NCI-H2171 treated with DMSO at 0.1 percent for 48 hours (cell line): ENCODE measurements at regions not wholly inside any gene's neighbourhood (a gene's known extent, or its start where the extent isn't known, plus 50 kb on each side); places are given as distances from the start of the nearest gene placed in this dataset.
"Not testable (repeated sequence)": the region's sequence is repeated elsewhere in the genome, so short reads cannot be mapped to it uniquely, and the experiment has no call there.

ENCODE experiments used
- DNase-seq: peaks from one replicate; lab custom pipeline; 2025; lab: John Stamatoyannopoulos, UW

GRCh38 chr2:60357996-60358395 is 195.5 kb downstream of the BCL11A start:
- no peak for DNase-seq

GRCh38 chr2:60356346-60356745 is 197.1 kb downstream of the BCL11A start:
- DNase-seq, result no peak

- DNase-seq, result peak; percentile 11
These were observed 197.6 kb downstream of the BCL11A start for GRCh38 chr2:60355849-60356261.

DNA sequence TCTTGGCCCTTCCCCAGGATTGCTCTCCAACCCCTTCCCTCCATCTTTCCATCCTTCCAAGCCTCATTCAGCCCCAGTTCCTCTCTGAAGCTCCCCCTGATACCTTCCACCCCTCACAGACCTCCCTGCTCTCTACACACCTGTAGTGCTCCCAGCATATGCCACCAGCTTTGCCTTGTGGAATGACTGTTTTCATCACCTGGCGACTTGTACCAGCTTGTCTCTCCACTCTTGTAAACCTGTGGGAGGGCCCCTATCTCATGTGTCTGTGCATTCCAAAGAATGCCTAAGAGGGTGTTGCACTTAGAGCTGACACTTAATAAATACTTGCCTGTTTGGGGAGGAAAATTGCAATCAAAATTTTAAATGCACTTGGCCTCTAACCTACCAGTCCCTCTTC is 198.7 kb downstream of the BCL11A start:
- DNase-seq, result peak; percentile 73

DNA sequence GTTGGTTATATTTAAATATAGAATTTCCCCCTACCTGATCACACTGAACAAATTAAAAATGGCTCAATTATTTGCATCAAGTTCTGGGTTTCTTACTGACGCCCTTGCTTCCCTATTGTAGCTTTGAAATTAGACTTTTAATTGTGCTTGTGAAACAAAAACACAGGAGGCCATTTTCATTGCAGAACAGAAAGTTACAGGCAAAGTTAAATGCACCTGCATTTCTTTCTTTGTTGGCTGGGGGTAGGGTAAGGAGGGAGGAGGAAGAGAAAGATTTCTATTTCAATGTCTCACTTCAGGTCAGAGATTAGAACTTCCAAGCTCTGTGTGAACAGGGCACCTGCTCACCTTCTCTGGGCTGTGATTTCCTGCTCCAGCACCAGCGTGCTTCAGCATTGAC is 199.6 kb downstream of the BCL11A start:
- DNase-seq, result no peak

- DNase-seq, result no peak
These were observed 200.1 kb downstream of the BCL11A start for GRCh38 chr2:60353406-60353800.

GRCh38 chr2:60352491-60353405 is 200.7 kb downstream of the BCL11A start:
- no peak for DNase-seq

GRCh38 chr2:60351802-60352201 is 201.7 kb downstream of the BCL11A start:
- no peak for DNase-seq

DNA sequence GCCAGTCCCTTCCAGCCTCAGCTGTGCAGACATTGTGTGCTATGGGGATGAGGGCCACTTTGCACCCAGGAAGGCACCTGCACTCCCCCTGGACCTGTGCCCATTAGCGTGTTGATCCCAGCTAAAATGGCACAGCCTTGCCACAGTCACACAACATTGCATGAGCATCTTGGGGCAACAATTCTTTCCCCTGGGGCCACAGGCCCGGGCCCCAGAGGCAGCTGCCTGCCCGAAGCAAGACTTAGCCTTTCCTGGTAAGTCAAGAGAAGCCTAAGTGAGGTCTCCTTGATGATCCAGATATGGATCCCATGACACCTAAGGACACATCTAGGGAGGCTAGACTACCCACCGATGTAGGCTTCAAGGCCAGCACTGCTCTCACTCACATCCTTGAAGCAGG is 202.1 kb downstream of the BCL11A start:
- no peak for DNase-seq

- DNase-seq, result no peak
These were observed 202.7 kb downstream of the BCL11A start for GRCh38 chr2:60350791-60351190.

- no peak for DNase-seq
These were observed 205.7 kb downstream of the BCL11A start for GRCh38 chr2:60347781-60348180.

DNA sequence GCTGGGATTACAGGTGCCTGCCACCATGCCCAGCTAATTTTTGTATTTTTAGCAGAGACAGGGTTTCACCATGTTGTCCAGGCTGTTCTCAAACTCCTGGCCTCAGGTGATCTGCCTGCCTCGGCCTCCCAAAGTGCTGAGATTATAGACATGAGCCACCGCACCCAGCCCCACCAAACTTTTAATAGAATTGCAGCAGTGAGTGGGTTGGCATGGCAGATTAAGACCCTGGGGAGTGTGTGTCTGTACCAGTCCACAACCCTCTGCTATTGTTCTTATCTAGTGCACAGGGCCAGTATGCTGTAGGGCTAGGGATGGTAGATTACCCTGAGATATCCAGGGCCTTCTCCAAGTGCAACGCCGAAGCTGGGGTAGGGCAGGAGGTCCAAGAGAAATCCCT is 211.0 kb downstream of the BCL11A start:
- not testable (repeated sequence) for DNase-seq

DNA sequence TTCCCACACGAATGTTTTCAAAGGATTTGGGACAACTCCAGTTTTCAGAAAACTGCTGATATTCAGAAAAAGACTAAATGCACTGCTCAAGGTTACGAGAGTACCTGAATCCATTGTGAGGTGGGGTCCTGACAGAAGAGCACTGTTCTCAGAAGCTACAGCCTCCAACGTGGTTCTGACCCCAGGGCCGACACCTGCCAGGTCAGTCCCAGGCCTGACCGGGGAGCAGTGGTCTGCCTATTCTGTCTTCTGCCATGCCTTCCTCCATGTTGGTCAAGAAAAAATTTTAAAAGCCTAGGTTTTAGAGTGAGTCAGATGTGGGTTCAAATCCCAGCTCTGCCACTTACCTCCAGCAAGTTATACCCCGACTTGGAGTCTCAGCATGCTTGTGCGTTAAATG is 212.3 kb downstream of the BCL11A start:
- DNase-seq, result no peak

DNA sequence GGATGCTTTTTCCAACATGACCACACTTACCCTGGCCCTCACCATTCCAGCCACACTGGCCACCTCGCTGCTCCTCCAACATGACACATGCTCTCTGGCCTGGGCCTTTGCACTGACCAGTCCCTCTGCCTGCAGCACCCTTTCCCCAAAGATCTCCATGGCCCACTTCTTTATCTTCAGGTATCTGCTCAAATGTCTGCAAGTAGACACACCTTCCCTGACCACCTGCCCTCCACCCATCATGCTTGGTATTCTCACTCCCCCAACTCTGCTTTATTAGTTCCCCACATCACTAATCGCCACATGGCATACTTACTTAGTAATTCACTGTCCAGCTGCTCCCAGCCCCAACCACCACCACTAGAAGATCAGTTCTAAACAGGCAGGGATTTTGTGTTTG is 214.2 kb downstream of the BCL11A start:
- no peak for DNase-seq

- DNase-seq, result no peak
These were observed 216.3 kb downstream of the BCL11A start for GRCh38 chr2:60337142-60337497.

- no peak for DNase-seq
These were observed 216.9 kb downstream of the BCL11A start for GRCh38 chr2:60336442-60337141.

- DNase-seq, result no peak
These were observed 217.8 kb downstream of the BCL11A start for GRCh38 chr2:60335533-60336237.

DNA sequence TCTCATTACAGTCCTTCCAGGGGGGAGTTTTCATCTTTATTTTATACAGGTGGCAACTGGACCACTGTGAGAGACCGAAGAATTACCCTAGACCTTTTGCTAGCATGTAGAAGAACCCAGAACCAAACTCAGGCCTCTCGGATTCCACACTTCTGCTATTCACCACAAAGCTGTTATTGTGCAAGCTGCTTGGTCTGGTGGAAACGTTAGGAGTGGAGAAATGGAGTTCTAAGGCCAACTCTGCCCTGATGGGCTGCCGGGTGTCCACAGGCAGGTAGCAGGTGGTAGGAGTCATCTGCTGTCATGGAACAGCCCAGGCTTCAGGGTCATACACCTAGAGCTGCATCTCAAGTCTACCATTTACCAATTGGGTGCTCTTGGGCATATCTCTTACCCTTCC is 218.8 kb downstream of the BCL11A start:
- DNase-seq, result no peak

DNA sequence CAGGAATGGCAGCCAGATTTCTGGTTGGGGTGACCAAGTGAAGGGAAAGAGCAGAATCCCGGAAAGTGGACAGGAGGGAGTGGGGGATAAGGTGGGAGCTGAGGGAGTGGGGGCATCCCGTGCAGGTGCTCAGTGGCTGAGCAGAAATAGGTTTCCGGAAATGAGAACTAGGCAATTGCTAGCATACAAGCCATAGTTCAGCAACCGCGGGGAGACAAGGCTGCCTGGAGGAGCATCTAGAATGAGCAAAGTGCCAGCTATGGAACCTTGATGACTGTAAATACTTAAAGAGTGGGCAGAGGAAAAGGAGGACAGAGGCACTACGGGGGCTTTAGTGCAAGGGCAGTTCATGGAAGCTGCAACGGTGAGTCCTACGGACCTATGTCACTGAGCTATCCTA is 220.2 kb downstream of the BCL11A start:
- DNase-seq, result no peak

DNA sequence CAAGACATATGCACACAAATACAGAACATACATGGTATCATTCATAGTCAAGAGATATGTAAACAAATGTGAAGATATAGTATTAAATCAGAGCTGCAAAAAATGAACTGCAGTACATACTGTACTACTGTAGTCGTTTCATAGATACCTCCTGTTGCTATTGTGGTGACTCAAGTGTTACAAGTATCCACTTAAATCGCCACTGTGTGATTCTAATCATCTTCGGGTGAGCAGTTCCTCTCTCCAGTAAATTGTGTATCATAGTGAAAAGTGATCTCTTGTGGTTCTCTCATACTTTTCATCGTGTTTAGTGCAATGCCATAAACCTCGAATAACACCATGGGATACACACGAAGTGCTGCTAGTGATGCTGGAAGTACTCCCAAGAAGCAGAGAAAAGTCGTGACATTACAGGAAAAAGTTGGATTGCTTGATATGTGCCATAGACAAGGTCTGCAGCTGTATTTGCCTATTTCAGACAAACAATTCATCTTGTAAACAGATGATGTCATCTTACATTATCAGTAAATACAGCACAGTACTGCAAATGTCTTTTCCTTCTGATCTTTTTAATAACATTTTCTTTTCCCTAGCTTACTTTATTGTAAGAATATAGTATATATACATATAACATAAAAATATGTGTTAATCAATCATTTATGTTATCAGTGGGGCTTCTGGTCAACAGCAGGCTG is 222.2 kb downstream of the BCL11A start:
- DNase-seq, result peak; percentile 2

DNA sequence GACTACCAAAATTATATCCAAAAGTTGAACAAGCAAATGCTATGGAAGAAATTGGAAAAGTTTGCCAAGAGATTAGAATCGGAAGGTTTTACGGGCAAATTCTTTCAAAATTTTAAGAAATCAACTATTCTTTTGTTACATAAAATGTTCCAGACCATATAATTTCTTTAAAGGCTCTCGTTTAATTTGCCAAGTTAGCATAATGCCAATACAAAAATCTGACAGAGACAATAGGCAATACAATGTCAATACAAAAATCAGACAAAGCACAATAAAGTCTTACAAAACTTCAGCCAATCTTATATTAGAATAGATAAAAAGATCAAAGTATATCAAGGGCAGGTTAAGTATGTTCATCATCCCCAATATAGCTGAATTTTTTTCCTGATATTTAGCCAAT is 224.2 kb downstream of the BCL11A start:
- DNase-seq, result no peak

GRCh38 chr2:60324536-60324935 is 228.9 kb downstream of the BCL11A start:
- no peak for DNase-seq
